Neural cell (in vitro differentiated cells): ENCODE measurements at regions not wholly inside any gene's neighbourhood (a gene's known extent, or its start where the extent isn't known, plus 50 kb on each side); places are given as distances from the start of the nearest gene placed in this dataset.

Source experiments
- H2AFZ ChIP-seq: fragments of 200-600, 300-800 bp; sonication (generic), shearing (Covaris generic); 2 replicates; pipeline ENCODE4 v1.6.0; 2014; ENCODE audit warnings: low read depth, mild to moderate bottlenecking, antibody characterized with exemption, low read length, moderate library complexity
- H3F3A ChIP-seq: fragments of 200-600 bp; shearing (Covaris generic); 2 replicates; pipeline ENCODE4 v1.6.1; 2016; ENCODE audit warnings: mild to moderate bottlenecking, moderate library complexity, mixed read lengths, antibody characterized with exemption, low read length; ENCODE audit not compliant: insufficient read depth, poor library complexity, severe bottlenecking
- H3K27ac ChIP-seq: fragments of 200-600, 300-800 bp; sonication (generic), shearing (Covaris generic); 2 replicates; pipeline ENCODE4 v1.5.1; 2014; ENCODE audit warnings: mild to moderate bottlenecking, low read length, moderate library complexity
- H3K27me3 ChIP-seq: fragments of 300-800, 200-600 bp; sonication (generic), shearing (Covaris generic); 2 replicates; pipeline ENCODE4 v1.6.0; 2014; ENCODE audit warnings: mild to moderate bottlenecking, low read depth, low read length, moderate library complexity; ENCODE audit not compliant: insufficient read depth
- H3K36me3 ChIP-seq: fragments of 300-800, 200-600 bp; sonication (generic), shearing (Covaris generic); 2 replicates; pipeline ENCODE4 v1.5.1; 2014; ENCODE audit warnings: mild to moderate bottlenecking, antibody characterized with exemption, low read length, moderate library complexity; ENCODE audit not compliant: insufficient read depth
- H3K4me2 ChIP-seq: fragments of 300-800, 200-600 bp; sonication (generic), shearing (Covaris generic); 2 replicates; pipeline ENCODE4 v1.6.0; 2014; ENCODE audit warnings: mild to moderate bottlenecking, low read length
- H3K4me3 ChIP-seq: fragments of 300-800, 200-600 bp; sonication (generic), shearing (Covaris generic); 2 replicates; pipeline ENCODE4 v1.5.1; 2014; ENCODE audit warnings: mild to moderate bottlenecking, low read length, moderate library complexity
- H3K79me2 ChIP-seq: fragments of 200-600 bp; shearing (Covaris generic); replicated peaks from 2 replicates; pipeline ENCODE4 v1.6.0; 2014; ENCODE audit warnings: mild to moderate bottlenecking, low read length, moderate library complexity; ENCODE audit not compliant: insufficient read depth
- H3K9ac ChIP-seq: fragments of 300-800, 200-600 bp; sonication (generic), shearing (Covaris generic); 2 replicates; pipeline ENCODE4 v1.6.1; 2016; ENCODE audit warnings: mild to moderate bottlenecking, low read length, mixed read lengths
- H3K9me2 ChIP-seq: fragments of 200-600 bp; shearing (Covaris generic); 2 replicates; pipeline ENCODE4 v1.6.1; 2016; ENCODE audit warnings: mild to moderate bottlenecking, low read length, mixed read lengths; ENCODE audit not compliant: insufficient read depth
- H3K9me3 ChIP-seq: fragments of 200-600, 300-800 bp; sonication (generic), shearing (Covaris generic); 2 replicates; pipeline ENCODE4 v1.6.1; 2016; ENCODE audit warnings: mild to moderate bottlenecking, mixed run types, low read length, moderate library complexity, mixed read lengths
- H4K20me1 ChIP-seq: fragments of 200-600 bp; shearing (Covaris generic); 2 replicates; pipeline ENCODE4 v1.6.1; 2016; ENCODE audit warnings: mild to moderate bottlenecking, mixed run types; ENCODE audit not compliant: insufficient read depth
- EP300 ChIP-seq: fragments of 450-650 bp; conservative IDR thresholded peaks from 2 replicates; pipeline ENCODE4 v1.6.1; 2014; ENCODE audit warnings: antibody characterized with exemption, mild to moderate bottlenecking, moderate library complexity; ENCODE audit not compliant: poor library complexity, severe bottlenecking
- EZH2 ChIP-seq: fragments of 200-600, 300-800 bp; shearing (Covaris generic), sonication (generic); IDR thresholded peaks from 2 replicates; pipeline ENCODE4 v1.6.1; 2014; ENCODE audit warnings: antibody characterized with exemption, low read length, borderline replicate concordance, mild to moderate bottlenecking; ENCODE audit not compliant: insufficient read depth, poor library complexity, severe bottlenecking
- MXI1 ChIP-seq: fragments of 450-650 bp; conservative IDR thresholded peaks from 2 replicates; pipeline ENCODE4 v1.6.1; 2014; ENCODE audit warnings: antibody characterized with exemption, mild to moderate bottlenecking; ENCODE audit not compliant: poor library complexity, severe bottlenecking
- POLR2AphosphoS5 ChIP-seq: IDR thresholded peaks from 2 replicates; pipeline ENCODE4 v1.6.1; 2012
- RAD21 ChIP-seq: fragments of 450-650 bp; conservative IDR thresholded peaks from 2 replicates; pipeline ENCODE4 v1.6.1; 2014; ENCODE audit warnings: antibody characterized with exemption, mild to moderate bottlenecking, moderate library complexity
- REST ChIP-seq: IDR thresholded peaks from 2 replicates; pipeline ENCODE4 v1.6.1; 2012; ENCODE audit warnings: borderline replicate concordance
- SMC3 ChIP-seq: fragments of 450-650 bp; conservative IDR thresholded peaks from 2 replicates; pipeline ENCODE4 v1.6.1; 2014; ENCODE audit warnings: antibody characterized with exemption, mild to moderate bottlenecking, moderate library complexity; ENCODE audit not compliant: poor library complexity
- TAF1 ChIP-seq: IDR thresholded peaks from 2 replicates; pipeline ENCODE4 v1.6.1; 2012; ENCODE audit warnings: low read depth
- TF ChIP-seq, protein P1 (sequence below): fragments of 450-650 bp; IDR thresholded peaks from 2 replicates; pipeline ENCODE4 v1.5.1; 2014; ENCODE audit warnings: antibody characterized with exemption, mild to moderate bottlenecking, moderate library complexity; ENCODE audit not compliant: poor library complexity, severe bottlenecking

DNA sequence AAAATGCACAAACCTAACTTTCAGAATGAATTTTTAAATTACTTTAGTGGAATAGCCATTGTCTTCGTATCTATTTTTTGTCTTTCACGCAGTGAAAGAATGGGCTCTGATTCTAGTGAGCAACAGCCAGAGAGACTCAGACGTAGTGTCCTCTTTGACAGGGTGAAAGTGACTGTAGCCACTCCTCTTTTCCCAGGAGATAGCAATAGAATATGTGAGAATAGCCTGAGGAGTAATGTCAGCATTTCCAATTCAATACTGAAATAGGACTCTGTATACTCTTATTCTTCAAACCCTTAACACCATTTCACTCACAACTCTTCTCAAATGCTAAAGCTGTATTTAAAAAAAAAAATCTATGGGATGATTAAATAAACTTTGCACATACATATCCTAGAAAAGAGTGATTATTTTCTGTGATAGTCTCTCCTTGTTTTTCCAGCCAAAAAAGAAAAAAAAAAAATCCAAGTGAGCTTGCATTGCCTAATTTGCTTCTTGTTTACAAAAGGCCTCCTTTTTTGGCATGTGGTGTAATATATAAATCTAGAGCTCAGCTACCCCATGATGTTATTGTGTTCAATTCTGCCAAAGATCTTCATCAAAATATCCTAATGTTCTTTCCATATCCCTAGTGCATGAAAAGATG is 626.1 kb upstream of the SLITRK6 start:
- no peaks in the 10 kb centered on the region for H3K9me2 ChIP-seq
- no peak overlapping the region for H3K4me2 ChIP-seq
- H3K9ac ChIP-seq: no peak overlapping the region
- no peaks in the 10 kb centered on the region for H3K27me3 ChIP-seq
- no peak overlapping the region for H2AFZ ChIP-seq
- H4K20me1 ChIP-seq: no peaks in the 10 kb centered on the region
- no peak overlapping the region for H3K27ac ChIP-seq
- H3F3A ChIP-seq: no peaks in the 10 kb centered on the region
- no peaks in the 10 kb centered on the region for H3K79me2 ChIP-seq
- H3K36me3 ChIP-seq: no peaks in the 10 kb centered on the region
- H3K9me3 ChIP-seq: no peaks in the 10 kb centered on the region
- no peak overlapping the region for H3K4me3 ChIP-seq
- TF ChIP-seq REST (no peak), EZH2 (no peak), RAD21 (no peak), MXI1 (no peak), TAF1 (no peak), POLR2AphosphoS5 (no peak), SMC3 (no peak), EP300 (no peak)
- TF ChIP-seq, protein P1, sequence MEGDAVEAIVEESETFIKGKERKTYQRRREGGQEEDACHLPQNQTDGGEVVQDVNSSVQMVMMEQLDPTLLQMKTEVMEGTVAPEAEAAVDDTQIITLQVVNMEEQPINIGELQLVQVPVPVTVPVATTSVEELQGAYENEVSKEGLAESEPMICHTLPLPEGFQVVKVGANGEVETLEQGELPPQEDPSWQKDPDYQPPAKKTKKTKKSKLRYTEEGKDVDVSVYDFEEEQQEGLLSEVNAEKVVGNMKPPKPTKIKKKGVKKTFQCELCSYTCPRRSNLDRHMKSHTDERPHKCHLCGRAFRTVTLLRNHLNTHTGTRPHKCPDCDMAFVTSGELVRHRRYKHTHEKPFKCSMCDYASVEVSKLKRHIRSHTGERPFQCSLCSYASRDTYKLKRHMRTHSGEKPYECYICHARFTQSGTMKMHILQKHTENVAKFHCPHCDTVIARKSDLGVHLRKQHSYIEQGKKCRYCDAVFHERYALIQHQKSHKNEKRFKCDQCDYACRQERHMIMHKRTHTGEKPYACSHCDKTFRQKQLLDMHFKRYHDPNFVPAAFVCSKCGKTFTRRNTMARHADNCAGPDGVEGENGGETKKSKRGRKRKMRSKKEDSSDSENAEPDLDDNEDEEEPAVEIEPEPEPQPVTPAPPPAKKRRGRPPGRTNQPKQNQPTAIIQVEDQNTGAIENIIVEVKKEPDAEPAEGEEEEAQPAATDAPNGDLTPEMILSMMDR: no peak

GRCh38 chr13:86426437-86426836 is 627.2 kb upstream of the SLITRK6 start:
- Histone ChIP-seq H3K9me3 (no peaks in the 10 kb centered on the region), H3K36me3 (no peaks in the 10 kb centered on the region), H3K4me3 (no peak overlapping the region), H3K27me3 (no peaks in the 10 kb centered on the region), H2AFZ (no peak overlapping the region), H3K9me2 (no peaks in the 10 kb centered on the region), H4K20me1 (no peaks in the 10 kb centered on the region), H3K4me2 (no peak overlapping the region), H3K9ac (no peak overlapping the region), H3K79me2 (no peaks in the 10 kb centered on the region), H3K27ac (no peak overlapping the region), H3F3A (no peaks in the 10 kb centered on the region)
- TF ChIP-seq, protein P1: no peak
- TF ChIP-seq MXI1: no peak
- TF ChIP-seq SMC3: no peak
- TF ChIP-seq TAF1: no peak
- no peak for TF ChIP-seq POLR2AphosphoS5
- TF ChIP-seq EZH2: no peak
- TF ChIP-seq EP300: no peak
- TF ChIP-seq RAD21: no peak
- TF ChIP-seq REST: no peak
